ENCODE measurements at regions not wholly inside any gene's neighbourhood (a gene's known extent, or its start where the extent isn't known, plus 50 kb on each side); places are given as distances from the start of the nearest gene placed in this dataset.

DNA sequence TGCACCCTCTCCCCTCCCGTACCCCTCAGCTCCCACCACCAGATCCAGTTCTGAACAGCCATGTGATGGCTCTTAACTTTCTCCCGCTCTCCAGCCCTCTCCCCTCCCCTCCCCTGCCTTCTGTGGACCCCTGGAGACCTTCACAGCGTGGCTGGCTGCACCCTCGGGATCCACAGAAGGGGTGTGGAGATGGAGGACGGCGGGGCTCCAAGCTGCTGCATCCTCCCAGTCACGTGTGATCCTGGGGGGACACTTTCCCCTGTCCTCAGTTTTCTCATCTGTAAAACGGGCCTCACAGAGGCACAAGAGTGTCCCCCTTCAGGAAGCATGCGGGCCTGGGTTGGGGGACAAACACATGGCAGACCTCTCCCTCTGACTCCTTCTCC, 276.0 kb upstream of the MVB12B start:
- TF ChIP-seq, protein P1, sequence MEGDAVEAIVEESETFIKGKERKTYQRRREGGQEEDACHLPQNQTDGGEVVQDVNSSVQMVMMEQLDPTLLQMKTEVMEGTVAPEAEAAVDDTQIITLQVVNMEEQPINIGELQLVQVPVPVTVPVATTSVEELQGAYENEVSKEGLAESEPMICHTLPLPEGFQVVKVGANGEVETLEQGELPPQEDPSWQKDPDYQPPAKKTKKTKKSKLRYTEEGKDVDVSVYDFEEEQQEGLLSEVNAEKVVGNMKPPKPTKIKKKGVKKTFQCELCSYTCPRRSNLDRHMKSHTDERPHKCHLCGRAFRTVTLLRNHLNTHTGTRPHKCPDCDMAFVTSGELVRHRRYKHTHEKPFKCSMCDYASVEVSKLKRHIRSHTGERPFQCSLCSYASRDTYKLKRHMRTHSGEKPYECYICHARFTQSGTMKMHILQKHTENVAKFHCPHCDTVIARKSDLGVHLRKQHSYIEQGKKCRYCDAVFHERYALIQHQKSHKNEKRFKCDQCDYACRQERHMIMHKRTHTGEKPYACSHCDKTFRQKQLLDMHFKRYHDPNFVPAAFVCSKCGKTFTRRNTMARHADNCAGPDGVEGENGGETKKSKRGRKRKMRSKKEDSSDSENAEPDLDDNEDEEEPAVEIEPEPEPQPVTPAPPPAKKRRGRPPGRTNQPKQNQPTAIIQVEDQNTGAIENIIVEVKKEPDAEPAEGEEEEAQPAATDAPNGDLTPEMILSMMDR (conservative IDR thresholded peaks at IDR 0.05) = no peak
- H3K4me1 Mint-ChIP-seq (ENCODE audit: unreplicated experiment) = no peaks in the 10 kb centered on the region
- no peaks in the 10 kb centered on the region for H3K9me3 Mint-ChIP-seq
- H3K27ac Mint-ChIP-seq = no peak overlapping the region
- DNase-seq (ENCODE audit: extremely low spot score, unreplicated experiment) = no peak
- H3K4me3 Mint-ChIP-seq = no peak overlapping the region
- H3K36me3 Mint-ChIP-seq = no peaks in the 10 kb centered on the region
- H3K27me3 Mint-ChIP-seq = peaks cover 11% of the 10 kb centered on the region

DNA sequence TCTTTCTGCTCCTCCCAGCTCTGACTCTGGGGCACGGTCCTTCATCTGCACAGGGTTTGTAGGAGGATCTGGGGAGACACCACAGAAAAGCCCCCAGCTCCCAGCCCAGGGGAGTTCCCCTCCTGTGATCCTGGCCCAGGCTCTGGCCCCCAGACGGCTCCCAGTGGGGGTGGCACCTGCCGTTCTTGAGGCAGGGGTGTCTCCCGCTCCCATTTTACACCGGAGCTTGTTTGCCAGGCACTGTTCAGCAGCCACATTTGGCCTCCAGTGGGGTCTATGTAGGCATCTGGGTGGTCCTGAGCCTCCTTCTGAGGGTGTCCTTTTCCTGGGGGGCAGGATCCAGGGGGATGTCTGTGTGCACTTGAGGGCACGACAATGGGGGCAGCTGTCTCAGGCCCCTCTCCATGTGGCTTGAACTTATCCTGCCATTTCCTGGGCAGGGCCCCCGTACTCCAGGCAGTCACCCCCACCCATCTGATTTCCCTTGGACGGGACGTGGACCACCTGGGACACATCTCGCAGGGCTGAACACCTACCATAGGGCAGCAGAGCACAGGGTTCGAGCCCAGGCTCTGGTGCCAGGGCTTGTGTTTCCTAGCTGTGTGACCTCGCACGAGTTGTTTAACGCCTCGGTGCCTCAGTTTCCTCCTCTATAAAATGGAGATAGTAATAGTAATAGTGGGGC, 275.0 kb upstream of the MVB12B start:
- Mint-ChIP-seq H3K27ac (no peak overlapping the region), H3K4me1 (ENCODE audit: unreplicated experiment) (no peaks in the 10 kb centered on the region), H3K27me3 (peaks cover 14% of the 10 kb centered on the region)

DNA sequence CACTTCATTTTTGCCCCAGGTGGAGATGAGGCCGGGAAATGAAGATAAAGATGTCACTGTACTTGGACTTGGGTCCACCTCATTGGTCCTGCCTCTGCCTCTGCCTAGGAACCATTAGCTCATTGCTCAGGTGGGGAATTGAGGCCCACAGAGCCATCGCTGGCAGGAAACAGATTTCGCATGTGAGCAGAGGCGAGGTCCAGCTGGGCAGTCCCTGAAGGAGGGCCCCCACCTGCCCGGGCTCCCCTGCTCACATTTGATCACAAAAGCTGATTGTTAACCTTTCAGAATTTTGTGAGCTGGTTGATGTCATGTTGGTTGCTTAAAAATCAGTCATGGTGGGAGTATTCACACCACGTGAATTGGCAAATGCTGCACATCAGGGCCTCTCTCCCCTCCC, 273.8 kb upstream of the MVB12B start:
- Mint-ChIP-seq H3K4me3 (no peak overlapping the region), H3K9me3 (no peaks in the 10 kb centered on the region), H3K4me1 (ENCODE audit: unreplicated experiment) (peaks cover 2% of the 10 kb centered on the region), H3K36me3 (no peaks in the 10 kb centered on the region), H3K27me3 (peaks cover 14% of the 10 kb centered on the region), H3K27ac (no peak overlapping the region)
- DNase-seq (ENCODE audit: extremely low spot score, unreplicated experiment) = no peak
- TF ChIP-seq, protein P1 (conservative IDR thresholded peaks at IDR 0.05) = no peak

More for the DNA sequence above, 275.0 kb upstream of the MVB12B start:
- no peak overlapping the region for H3K4me3 Mint-ChIP-seq
- no peak for DNase-seq (ENCODE audit: extremely low spot score, unreplicated experiment)
- TF ChIP-seq, protein P1 (conservative IDR thresholded peaks at IDR 0.05) = no peak
- H3K36me3 Mint-ChIP-seq = no peaks in the 10 kb centered on the region
- no peaks in the 10 kb centered on the region for H3K9me3 Mint-ChIP-seq

DNA sequence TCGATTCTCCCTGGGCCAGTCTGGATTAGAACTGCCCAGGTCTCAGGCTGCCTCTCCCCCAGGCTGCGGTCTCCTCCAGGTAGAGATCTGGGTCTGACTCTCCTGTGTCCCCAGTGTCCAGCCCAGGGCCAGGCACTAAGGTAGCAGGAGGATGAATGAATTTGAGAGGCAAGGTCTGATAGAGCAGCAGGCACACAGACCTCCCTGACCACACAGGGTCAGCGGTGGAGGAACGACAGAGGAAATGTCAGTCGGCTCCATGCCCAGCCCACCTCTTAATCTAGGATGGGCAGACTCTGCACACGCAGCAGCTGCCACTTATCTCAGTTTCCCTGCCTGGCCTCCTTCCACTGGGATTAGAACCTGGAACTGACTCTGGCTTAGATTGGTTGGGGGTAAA, 272.7 kb upstream of the MVB12B start:
- TF ChIP-seq, protein P1 (conservative IDR thresholded peaks at IDR 0.05) = no peak

DNA sequence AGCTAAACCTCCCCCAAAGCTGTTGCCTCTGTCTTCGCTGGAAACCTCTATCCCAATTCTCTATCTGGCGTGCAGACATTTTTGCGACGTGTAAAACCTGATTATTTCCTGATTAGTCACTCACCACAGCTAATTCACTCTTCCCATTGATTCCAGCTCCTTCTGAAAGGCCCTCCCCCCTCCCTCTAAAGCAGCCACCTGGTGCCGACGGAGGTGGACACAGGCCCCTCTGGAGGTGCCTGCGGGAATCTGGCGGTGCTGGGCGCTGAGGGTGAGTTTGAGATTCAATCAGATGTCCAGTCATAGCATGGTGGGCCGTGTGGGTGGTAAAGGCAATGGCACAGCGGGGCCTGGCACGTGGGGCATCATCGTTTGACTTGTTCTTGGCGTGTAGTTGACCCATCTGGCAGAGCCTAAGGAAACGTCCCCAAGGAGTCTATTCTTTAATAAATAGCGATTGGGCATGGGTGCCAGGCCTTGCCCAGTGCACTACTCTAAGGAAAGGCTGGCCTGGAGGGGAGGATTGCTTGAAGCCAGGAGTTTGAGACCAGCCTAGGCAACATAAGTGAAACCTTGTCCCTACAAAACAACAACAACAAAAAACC, 271.1 kb upstream of the MVB12B start:
- Mint-ChIP-seq H3K9me3 (no peaks in the 10 kb centered on the region), H3K4me1 (ENCODE audit: unreplicated experiment) (peaks cover 19% of the 10 kb centered on the region), H3K27me3 (peaks cover 22% of the 10 kb centered on the region), H3K27ac (no peak overlapping the region), H3K36me3 (no peaks in the 10 kb centered on the region), H3K4me3 (no peak overlapping the region)
- no peak for DNase-seq (ENCODE audit: extremely low spot score, unreplicated experiment)
- TF ChIP-seq, protein P1 (conservative IDR thresholded peaks at IDR 0.05) = no peak

More for the DNA sequence above, 272.7 kb upstream of the MVB12B start:
- Mint-ChIP-seq H3K9me3 (no peaks in the 10 kb centered on the region), H3K4me1 (ENCODE audit: unreplicated experiment) (peaks cover 13% of the 10 kb centered on the region), H3K36me3 (no peaks in the 10 kb centered on the region), H3K4me3 (no peak overlapping the region), H3K27me3 (peaks cover 15% of the 10 kb centered on the region), H3K27ac (no peak overlapping the region)
- no peak for DNase-seq (ENCODE audit: extremely low spot score, unreplicated experiment)
